CD4-positive, alpha-beta T cell treated with Interleukin-6 for 4 hours (primary cell): ENCODE measurements at regions not wholly inside any gene's neighbourhood (a gene's known extent, or its start where the extent isn't known, plus 50 kb on each side); places are given as distances from the start of the nearest gene placed in this dataset.
"Not testable (repeated sequence)": the region's sequence is repeated elsewhere in the genome, so short reads cannot be mapped to it uniquely, and the experiment has no call there.

Experiments
- DNase-seq: peaks from one replicate; pipeline ENCODE4 v3.0.0-alpha.2; 2020; ENCODE audit warnings: mixed read lengths

DNA sequence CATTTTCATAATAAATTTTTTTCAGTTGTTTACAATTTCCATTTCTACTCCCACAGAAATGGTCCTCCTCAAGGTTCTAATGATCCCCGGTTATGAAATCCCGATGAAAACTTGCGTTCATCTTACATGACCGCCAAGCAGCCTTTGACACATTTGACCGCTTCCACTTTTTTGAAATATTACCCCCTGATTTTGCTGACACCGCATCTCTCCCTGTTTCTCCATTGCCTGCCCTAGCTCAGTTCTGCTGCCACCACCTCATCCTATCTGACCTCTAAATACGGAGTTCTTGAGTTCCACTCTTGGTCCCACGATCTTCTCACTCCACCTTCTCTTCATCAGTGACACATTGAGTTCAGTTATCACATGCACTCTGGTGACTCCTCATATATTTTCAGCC, 74.1 kb downstream of the SLC35B3 start:
- DNase-seq = no peak

DNA sequence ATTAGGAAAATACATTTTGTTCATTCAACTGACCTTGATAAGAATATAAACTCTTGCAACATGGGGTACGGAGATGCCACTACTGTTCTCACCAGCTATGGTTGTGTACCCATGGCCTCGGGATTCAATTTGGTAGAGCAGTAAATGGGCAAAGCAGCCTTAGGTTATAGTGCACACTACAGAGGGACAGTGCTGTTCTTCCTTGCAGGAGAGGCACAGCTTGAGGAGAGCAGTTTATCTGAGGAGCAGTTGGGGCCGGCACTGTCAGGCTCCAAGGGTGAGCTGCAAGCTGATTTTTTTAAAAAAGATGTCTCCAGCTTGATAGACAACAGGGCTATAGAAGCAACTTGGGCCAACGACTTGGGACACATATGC, 82.4 kb downstream of the SLC35B3 start:
- no peak for DNase-seq

DNA sequence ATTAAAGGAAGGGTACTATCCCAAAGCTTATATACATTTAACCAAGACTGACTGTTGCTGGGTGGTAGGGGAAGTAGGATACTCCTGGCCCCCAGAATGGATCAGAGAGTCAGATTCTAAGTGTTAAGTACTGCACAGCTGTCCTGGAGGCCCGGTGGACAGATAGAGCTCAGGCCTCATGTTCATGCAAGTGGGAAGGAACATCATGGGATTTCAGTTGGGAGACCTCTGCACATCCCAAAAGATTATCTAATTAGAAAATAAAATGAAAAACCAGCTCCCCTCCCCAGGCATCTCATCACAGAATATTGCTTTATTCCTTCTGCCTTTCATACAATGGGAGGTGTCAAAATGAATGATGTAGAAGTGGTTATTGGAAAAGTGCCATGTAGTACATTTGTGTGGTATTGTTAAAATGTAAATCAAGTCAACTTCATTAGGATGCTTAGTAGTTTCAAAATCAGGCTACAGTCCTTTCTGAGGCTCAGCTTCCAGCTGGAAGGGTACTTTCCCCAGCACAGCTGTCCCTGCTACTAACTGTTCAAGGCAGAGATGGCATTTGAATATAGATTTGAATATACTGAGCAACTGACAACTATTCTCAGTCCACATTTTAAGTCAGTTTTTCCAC, 82.9 kb downstream of the SLC35B3 start:
- DNase-seq = no peak

DNA sequence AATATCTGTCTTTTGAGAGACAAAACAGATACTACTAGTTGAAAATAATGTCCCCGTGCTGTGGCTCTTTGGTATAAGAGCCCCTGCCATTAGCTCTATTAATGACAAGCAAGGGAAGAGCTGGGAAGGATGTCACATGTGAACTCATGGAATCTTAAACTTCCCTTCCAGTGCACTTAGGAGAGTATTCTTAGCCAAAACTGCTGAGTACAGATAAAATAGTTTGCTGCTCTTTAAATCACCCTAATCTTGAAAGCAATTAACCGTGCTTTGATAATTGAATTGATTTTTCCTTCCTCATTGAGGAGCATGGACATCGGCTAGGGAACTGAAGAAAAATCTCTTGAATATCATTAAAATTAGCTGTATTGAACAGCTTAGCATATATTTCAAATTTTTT, 91.7 kb downstream of the SLC35B3 start:
- no peak for DNase-seq

DNA sequence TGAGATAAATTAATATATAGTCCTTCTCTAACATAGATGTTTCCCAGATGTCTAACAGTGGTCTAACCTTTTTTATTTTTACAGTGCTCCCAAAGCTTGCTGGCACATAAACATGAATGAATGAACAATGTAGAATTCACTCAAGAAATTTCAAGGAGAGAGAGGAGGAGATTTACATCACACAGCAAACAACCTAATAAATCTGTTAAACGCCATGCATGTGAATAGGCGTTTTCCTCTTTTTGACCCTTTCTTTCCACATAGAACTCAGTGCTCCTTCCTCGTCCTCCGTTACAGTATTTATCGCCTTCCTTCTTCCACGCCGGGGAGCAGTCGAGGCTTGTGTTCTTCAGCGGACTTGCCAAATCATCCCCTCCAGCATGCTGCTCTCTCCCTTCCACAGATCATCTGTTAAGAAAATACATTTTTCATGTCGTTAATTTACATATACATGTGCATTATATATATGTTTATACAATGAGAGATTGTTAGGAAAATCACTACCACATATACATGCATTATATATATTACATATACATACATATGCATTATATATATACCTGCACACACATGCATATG, 93.0 kb downstream of the SLC35B3 start:
- DNase-seq = no peak

DNA sequence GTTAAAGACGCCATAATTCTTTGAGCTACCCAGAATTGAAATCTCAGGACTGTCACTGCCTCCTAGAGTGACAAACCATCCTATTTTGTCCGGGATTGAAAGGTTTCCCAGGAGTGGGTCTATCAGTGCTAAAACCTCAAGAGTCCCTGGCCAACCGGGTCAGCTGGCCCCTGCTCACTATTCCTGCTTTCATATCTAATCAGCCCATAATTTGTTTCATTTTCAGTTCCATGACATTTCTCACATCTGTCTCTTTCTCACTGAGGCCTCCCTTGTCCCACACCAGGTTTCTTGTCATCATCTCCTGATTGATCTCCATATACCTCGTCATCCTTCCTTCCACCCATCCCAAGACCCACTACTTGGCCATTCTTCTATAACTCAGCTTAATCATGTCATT, 98.2 kb downstream of the SLC35B3 start:
- no peak for DNase-seq

DNA sequence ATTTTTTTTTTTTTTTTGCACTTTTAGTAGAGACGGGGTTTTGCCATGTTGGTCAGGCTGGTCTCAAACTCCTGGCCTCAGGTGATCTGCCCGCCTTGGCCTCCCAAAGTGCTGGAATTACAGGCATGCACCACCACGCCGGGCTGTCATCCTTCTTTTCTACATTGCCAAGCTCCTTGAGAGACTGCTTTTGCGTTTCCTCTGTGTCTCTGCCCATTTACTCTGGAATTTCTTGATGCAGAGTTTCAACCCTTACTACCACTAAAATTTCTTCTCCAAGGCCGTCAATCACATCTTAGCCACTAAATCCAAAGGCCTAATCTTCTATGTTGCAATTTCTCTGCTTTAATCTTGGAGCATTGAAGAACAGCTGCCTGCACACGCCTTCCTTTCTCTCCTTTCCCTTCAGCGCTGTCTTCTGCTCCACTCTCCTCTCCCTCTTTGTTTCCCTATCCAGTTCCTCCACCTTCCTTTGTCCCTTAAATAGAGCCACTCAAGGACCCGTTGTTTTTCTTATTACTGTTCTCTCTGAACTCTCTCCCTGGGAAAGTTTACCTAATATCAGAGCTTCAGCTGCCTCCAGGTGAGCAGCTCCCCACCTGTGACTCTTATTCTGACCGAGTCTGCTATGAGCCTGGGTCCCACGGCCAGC, 98.8 kb downstream of the SLC35B3 start:
- DNase-seq = no peak

DNA sequence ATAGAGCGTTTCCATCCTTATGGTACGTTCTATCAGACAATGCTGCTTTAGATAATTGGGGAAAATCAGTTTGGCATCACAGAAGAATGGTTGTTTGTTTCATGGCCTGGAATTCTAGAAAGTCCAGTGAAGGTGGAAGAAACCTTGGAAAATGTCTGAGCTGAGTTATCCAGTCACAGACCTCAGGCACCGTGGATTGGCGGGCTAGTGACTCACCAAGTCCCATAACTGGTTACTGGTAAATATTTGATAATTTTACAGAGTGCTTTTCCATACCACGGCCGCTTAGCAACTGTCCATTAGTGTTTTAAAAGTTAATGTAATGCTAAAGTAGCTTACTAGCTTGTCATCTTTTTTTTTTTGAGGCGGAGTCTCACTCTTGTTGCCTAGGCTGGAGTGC, 99.4 kb downstream of the SLC35B3 start:
- DNase-seq = no peak

DNA sequence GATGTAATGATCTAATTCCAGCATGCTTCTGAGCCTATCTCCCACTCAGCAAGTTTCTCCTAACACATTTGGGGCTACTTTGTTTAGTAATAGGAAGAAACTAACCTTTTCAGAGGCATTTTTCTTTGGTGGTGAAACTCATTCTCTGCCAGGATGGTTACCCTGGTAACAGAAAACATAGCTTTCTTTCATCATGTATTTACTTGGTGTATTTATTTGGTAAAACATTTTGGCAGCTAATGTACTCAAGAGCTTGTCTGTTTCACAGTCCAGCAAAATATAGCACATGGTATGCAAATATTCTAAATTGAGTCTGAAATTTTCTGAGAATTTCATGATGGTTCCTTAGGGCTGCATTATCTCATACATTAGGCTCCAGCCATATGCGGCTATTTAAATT, 100.0 kb downstream of the SLC35B3 start:
- DNase-seq = no peak

DNA sequence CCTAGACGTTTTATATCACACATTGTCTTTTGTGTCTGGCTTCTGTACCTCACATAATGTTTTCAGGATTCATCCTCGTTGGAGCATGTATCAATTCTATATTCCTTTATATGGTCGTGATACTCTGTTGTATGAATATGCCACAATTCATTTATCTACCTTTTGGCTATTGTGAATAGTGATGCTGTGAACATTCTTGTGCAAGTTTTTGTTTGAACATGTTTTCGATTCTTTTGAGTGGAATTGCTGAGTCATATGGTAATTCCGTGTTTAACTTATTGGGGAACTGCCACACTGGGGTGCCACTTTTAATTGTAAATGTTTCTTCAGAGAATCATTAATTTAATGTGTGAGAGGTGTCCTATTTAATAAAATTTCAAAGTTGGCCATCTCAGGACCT, 101.2 kb downstream of the SLC35B3 start:
- DNase-seq = no peak

DNA sequence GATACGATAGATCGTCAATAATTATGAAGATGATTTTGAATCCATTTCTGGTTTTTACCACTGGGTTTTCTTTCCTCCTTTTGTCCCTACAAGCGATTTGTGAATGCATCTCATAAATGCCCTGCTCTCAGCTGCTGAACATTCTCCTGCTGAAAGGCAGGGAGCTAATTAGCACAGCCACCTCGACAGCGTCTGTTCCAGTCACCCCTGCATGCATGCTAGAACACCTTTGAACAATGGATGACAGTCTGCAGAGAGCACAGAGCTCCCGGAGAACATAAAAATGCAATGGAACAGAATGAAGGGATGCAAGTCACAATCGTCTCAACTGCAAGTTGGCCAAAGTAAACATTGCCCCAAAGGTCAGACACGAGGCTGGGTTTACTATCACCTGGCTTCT, 105.8 kb downstream of the SLC35B3 start:
- DNase-seq = no peak

DNA sequence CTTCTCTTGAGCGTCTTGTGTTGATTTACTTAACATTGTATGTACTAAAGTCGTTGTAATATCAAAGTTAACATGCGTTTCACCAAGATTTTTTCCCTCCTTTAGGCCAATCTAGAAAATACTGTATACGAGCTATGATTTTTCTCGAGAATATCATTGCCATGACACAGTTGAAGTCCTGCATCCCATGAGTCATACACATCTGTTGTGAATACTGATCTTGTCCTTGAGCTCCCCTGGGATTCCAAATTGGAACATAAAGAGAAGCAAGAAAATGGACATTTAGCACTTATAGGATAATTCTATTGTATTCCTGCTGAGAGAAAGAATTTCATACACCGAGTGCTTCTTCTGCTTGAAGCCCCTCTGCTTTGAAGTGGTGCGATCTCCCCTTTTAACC, 109.6 kb downstream of the SLC35B3 start:
- DNase-seq = no peak

DNA sequence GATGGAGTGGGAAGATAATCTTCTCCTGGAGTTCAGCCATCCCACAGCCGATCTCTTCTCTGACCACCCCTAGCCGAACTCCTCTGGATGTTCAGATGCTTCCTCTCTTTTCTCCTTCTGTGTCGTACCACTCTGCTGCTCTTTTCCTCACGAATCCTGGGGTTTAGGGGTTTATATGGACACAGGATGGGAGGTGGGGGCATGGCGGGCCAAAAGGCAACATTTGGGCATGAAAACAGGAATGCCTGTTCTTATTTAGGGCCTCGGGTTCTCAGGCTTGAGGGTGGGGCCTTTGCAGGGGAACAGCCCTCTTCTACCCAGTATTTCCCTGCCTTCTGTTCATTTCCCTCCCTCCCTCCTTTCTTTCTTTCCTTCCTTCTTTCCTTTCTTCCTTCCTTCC, 112.7 kb downstream of the SLC35B3 start:
- no peak for DNase-seq

DNA sequence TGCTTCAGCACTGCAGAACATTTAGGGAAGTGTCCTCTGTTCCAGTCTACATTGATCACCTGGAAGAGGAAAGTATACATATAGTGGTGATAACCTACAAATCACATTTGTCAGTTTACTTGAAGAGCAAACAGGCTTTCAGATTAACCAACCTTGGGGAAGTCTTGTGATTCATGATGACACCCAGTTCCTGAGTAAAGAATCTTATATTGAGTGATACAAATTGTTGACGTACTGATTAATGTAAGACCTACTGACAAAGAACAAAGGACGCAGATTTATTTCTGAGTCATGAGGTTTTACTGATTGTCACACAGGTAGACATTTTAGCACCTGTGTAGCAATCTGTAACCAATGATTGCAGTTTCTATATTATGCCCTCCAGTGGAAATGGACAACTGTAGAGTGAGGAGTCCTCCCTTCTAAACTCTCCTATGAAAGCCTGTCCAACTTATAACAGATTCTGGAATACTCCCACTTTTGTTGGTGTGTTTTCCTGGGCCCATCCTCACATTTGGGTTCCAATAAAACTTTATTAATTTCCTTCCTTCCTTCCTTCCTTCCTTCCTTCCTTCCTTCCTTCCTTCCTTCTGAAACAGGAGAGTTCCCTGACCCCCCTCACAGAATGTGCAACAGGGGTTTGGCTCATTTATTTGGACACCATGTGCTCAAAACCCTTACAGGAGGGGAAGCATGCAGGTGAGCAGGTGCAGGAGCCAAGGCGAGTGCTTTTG, 113.5 kb downstream of the SLC35B3 start:
- DNase-seq = no peak

DNA sequence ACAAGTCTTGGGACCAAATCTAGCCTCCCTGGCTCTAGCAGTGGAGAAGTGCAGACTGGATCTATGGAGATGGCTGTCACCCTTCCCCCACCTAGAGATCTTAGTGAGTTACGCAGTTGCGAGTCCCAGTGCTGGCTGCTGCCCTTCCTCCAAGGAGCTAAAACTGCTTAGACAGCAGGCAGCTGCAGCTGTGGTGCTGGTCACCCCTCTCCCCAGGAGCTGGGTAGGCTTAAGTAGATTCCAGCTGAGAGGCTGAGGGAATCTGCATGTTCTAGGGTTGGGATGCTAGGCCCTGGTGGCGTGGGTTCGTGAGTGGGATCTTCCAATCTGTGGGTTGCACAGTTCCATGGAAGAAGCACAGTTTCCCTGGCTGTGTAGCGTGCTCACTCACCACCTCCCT, 120.2 kb downstream of the SLC35B3 start:
- DNase-seq = no peak

DNA sequence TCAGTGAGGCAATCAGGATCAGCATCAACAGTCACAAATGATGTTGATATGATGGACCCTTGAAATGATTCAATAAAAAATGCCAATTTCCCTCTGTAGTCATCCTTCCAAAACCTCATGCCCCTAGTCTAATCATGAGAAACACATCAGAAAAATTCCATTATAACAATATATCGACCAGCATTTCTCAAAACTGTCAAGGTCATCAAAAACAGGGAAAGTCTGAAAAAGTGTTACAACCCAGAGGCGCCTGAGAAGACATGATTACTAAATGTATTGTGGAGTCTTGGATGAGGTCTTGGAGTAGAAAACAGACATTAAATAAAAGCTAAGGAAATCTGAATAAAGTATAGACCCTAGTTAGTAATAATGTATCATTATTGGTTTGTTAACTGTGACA, 133.8 kb downstream of the SLC35B3 start:
- DNase-seq = no peak

DNA sequence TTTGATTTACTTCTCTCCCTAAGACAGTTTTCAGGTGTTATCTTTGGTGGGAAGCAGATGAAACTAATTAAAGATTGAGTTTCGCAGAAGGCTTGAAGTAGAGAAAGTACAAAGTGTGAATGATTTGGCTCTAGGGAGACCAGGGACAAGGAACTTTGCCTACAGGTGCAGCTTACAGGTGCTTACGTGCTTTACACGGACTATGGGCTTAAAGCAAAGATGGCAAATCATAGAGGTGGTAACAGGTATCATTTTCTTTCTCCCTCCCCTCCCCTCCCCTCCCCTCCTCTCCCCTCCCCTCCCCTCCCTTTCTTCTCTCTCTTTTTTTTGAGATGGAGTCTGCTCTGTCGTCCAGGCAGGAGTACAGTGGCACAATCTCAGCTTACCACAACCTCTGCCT, 136.3 kb downstream of the SLC35B3 start:
- DNase-seq = no peak

DNA sequence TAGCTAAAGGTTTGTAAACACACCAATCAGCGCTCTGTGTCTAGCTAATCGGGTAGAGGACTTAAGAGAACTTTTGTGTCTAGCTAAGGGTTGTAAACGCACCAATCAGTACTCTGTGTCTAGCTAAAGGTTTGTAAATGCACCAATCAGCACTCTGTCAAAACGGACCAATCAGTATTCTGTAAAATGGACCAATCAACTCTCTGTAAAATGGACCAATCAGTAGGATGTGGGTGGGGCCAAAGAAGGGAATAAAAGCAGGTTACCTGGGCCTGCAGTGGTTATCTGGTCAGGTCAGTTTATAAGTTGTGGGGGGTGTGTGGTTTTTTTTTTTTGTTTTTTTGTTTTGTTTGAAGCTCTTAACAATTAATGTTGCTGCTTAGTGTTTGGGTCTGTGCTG, 152.4 kb downstream of the SLC35B3 start:
- not testable (repeated sequence) for DNase-seq

DNA sequence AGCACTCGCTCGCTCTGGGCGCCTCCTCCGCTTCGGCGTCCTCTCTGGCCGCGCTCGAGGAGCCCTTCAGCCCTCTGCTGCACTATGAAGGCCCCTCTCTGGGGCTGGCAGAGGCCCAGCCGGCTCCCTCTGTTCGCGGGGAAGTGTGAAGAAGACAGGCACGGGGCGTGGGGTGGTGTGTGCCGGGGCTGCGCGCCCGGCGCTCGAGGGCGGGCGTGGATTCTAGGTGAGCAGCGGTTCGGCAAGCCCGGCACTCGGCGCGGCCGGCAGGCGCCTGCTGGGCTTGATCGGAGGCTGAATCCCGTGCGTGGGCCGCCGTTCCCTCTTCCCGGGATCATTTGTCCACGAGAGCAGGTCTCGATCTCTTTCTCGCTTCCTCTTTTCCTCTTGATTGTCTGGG, 153.0 kb downstream of the SLC35B3 start:
- no peak for DNase-seq

DNA sequence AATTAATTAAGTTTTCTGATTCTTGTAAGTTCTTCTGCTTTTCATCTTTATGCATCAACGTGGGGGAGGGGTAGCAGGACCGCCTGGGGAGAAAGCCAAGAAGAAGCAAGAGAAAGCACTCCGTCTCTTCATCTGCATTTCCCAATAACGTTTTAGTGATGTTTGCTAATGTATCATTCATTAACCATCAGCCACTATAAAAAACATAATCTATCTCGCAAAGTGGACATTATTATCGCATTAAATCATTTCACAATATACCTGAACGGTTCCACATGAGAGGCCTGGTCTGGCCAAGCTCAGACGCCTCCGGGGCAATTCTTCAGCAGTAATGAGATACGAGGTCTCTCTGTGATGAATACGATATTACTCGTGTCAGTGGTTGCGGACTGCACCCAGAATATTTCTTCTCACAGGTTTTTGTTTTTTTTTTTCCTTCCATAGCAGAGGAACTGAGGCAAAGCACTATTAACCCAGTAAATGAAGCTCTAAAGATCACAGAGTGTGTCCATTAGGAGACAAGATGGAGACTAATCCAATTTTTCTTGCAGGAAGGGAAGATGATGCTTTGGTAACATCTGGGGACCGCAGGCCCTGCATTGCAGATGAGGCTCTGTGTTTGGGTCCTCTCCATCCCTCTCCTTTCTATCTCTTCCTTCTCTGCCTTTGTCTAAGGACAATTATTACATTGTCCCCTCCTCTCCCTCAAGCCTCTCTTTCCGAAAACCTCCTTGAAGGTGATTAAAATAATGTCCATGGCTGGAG, 156.1 kb downstream of the SLC35B3 start:
- no peak for DNase-seq

DNA sequence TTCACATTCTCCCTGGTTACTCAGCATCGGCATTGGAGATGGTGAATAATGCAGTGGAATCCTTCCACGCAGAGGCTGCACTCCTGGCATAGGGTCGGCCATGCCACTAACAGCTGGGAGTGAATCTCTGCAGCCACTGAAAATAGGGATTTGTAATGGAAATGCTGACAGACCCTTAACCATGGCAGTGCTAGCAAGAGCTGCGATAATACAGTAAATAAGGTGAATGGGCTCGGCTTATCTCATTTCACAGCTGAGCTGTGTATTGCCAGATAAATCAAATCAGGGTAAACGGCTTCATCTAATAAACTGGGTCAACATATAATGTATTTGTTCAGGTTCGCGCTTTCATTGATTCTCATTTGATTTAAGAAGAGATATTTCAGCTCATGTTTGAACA, 156.8 kb downstream of the SLC35B3 start:
- no peak for DNase-seq

DNA sequence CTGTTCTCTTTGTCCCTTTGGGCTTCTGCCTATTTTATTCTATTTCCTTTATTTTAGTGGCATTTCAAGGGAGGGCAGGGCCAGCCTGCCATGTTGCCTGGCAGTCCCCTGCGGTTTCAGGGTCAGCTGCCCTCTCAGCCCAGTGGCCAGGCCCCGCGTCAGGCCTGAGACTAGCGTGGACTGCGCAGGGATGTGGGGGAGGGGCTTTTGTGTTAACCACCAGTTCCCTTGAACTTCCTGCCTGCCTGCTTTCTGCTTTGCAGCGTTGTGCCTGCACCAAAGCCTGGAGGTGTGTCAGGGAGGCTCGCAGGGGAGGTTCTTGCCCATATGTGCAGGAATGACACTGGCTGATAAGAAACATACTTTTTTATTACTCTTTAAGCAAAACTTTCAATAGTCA, 157.6 kb downstream of the SLC35B3 start:
- peak; percentile 10 for DNase-seq

DNA sequence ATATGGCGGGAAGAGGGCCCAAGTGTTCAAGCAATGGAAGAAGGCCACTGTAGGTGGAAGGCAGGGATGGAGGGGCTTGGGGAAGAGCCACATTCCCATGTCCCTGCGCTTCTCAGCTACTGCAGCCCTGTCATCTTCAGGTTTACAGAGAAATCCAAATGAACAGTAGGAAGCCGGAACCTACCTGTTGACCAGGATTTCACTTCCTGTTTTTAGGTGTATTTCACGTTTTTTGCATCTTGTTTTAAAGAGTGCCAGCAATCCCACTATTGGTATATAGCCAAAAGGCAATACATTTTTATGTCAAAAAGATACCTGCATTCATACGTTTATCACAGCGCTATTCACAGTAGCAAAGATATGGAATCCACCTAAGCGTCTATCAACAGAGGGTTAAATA, 159.2 kb downstream of the SLC35B3 start:
- no peak for DNase-seq
